ENCODE measurements at regions not wholly inside any gene's neighbourhood (a gene's known extent, or its start where the extent isn't known, plus 50 kb on each side); places are given as distances from the start of the nearest gene placed in this dataset.

- H3K9me3 Mint-ChIP-seq: peaks cover 35% of the 10 kb centered on the region
- H3K4me3 Mint-ChIP-seq: no peak overlapping the region
- Histone ChIP-seq H3K4me3 (ENCODE audit: low read length) (peak overlapping the region; percentile 36), H3K27ac (ENCODE audit: low read depth, low read length) (no peak overlapping the region), H3K9ac (ENCODE audit: extremely low read depth, low read length, poor library complexity, severe bottlenecking) (no peak overlapping the region), H3K36me3 (ENCODE audit: control insufficient read depth, insufficient read depth, low read length) (peaks cover 8% of the 10 kb centered on the region), H3K27me3 (ENCODE audit: control insufficient read depth, insufficient read depth, low read length, poor library complexity, severe bottlenecking) (no peaks in the 10 kb centered on the region), H3K4me1 (ENCODE audit: control insufficient read depth, insufficient read depth, low read length) (peaks cover 22% of the 10 kb centered on the region), H3K9me3 (ENCODE audit: control insufficient read depth, low read length) (peaks cover 33% of the 10 kb centered on the region)
- TF ChIP-seq, protein P1, sequence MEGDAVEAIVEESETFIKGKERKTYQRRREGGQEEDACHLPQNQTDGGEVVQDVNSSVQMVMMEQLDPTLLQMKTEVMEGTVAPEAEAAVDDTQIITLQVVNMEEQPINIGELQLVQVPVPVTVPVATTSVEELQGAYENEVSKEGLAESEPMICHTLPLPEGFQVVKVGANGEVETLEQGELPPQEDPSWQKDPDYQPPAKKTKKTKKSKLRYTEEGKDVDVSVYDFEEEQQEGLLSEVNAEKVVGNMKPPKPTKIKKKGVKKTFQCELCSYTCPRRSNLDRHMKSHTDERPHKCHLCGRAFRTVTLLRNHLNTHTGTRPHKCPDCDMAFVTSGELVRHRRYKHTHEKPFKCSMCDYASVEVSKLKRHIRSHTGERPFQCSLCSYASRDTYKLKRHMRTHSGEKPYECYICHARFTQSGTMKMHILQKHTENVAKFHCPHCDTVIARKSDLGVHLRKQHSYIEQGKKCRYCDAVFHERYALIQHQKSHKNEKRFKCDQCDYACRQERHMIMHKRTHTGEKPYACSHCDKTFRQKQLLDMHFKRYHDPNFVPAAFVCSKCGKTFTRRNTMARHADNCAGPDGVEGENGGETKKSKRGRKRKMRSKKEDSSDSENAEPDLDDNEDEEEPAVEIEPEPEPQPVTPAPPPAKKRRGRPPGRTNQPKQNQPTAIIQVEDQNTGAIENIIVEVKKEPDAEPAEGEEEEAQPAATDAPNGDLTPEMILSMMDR (conservative IDR thresholded peaks at IDR 0.05): no peak
- H3K27ac Mint-ChIP-seq: no peak overlapping the region
- DNase-seq: no peak
- 84 to 93% methylated on average over 3 to 6 of the region's 6 CpGs for WGBS, 2 experiments (ENCODE audit: insufficient coverage in 1 of 2, insufficient read length in 1 of 2)
- H3K27me3 Mint-ChIP-seq (ENCODE audit: insufficient read depth): no peaks in the 10 kb centered on the region
- H3K4me1 Mint-ChIP-seq: peaks cover 27% of the 10 kb centered on the region
- H3K36me3 Mint-ChIP-seq (ENCODE audit: low read depth): peaks cover 7% of the 10 kb centered on the region
Measured at GRCh38 chr12:105850103-105850968, 288.4 kb downstream of the NUAK1 start.

DNA sequence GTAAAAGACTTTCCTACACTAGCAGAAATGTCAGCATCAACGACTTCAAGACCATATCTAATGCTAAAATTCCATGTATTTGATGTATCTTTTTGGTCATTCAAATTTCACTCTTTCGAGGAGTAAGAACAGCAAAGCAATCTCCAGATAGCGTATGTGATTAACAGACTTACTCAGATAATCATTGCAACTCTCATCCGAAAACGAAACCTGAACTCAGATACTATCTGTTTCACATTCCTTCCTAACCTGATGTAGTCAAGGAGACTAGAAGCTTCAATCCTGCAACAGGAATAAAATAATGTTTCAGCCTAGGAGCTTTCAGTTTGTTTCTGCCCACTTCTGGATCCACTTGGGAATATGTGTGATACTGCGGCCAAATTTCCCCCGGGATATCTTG is 286.3 kb downstream of the NUAK1 start:
- H3K4me3 Mint-ChIP-seq: no peak overlapping the region

DNA sequence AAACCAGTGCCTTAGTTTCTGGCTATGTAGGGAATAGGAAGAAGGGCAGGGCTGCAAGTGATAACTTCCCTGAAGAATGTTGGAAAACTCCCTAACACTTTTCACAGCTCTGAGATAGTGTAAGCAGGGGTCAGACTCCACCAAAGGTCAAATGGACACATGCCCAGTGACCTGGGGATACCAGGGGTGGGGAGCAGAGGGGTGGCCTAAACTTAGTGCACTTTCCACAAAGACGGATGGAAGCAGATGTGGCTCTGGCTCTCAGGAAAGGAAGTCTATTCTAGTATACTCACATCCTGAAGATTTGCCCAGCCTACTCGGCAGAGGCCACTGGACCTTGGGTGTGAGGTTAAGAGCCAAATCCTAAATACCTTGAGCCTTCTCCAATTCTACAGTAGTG is 285.8 kb downstream of the NUAK1 start:
- Histone ChIP-seq H3K36me3 (ENCODE audit: control insufficient read depth, insufficient read depth, low read length) (no peaks in the 10 kb centered on the region), H3K27me3 (ENCODE audit: control insufficient read depth, insufficient read depth, low read length, poor library complexity, severe bottlenecking) (no peaks in the 10 kb centered on the region), H3K27ac (ENCODE audit: low read depth, low read length) (no peak overlapping the region), H3K9ac (ENCODE audit: extremely low read depth, low read length, poor library complexity, severe bottlenecking) (no peak overlapping the region), H3K4me1 (ENCODE audit: control insufficient read depth, insufficient read depth, low read length) (peaks cover 18% of the 10 kb centered on the region), H3K4me3 (ENCODE audit: low read length) (no peak overlapping the region), H3K9me3 (ENCODE audit: control insufficient read depth, low read length) (peaks cover 11% of the 10 kb centered on the region)
- TF ChIP-seq, protein P1 (conservative IDR thresholded peaks at IDR 0.05): no peak
- Mint-ChIP-seq H3K27ac (no peak overlapping the region), H3K27me3 (ENCODE audit: insufficient read depth) (peaks cover 6% of the 10 kb centered on the region), H3K9me3 (peaks cover 13% of the 10 kb centered on the region), H3K4me1 (peaks cover 20% of the 10 kb centered on the region), H3K4me3 (no peak overlapping the region), H3K36me3 (ENCODE audit: low read depth) (peaks cover 7% of the 10 kb centered on the region)
- DNase-seq: no peak
- 100% methylated on average over 2 of the region's 2 CpGs; no CpG with 5 or more reads in 1 of the 2 experiments for WGBS, 2 experiments (ENCODE audit: insufficient coverage in 1 of 2, insufficient read length in 1 of 2)

More for the DNA sequence above, 286.3 kb downstream of the NUAK1 start:
- Histone ChIP-seq H3K27me3 (ENCODE audit: control insufficient read depth, insufficient read depth, low read length, poor library complexity, severe bottlenecking) (no peaks in the 10 kb centered on the region), H3K27ac (ENCODE audit: low read depth, low read length) (no peak overlapping the region), H3K9ac (ENCODE audit: extremely low read depth, low read length, poor library complexity, severe bottlenecking) (no peak overlapping the region), H3K9me3 (ENCODE audit: control insufficient read depth, low read length) (peaks cover 12% of the 10 kb centered on the region), H3K4me1 (ENCODE audit: control insufficient read depth, insufficient read depth, low read length) (peaks cover 22% of the 10 kb centered on the region), H3K36me3 (ENCODE audit: control insufficient read depth, insufficient read depth, low read length) (no peaks in the 10 kb centered on the region), H3K4me3 (ENCODE audit: low read length) (no peak overlapping the region)
- Mint-ChIP-seq H3K36me3 (ENCODE audit: low read depth) (peaks cover 7% of the 10 kb centered on the region), H3K27me3 (ENCODE audit: insufficient read depth) (peaks cover 4% of the 10 kb centered on the region), H3K9me3 (peaks cover 14% of the 10 kb centered on the region), H3K4me1 (peaks cover 24% of the 10 kb centered on the region), H3K27ac (no peak overlapping the region)
- TF ChIP-seq, protein P1 (conservative IDR thresholded peaks at IDR 0.05): no peak
- WGBS, 2 experiments (ENCODE audit: insufficient coverage in 1 of 2, insufficient read length in 1 of 2): 86 to 89% methylated on average over 7 of the region's 7 CpGs
- no peak for DNase-seq

Data from endodermal cell (in vitro differentiated cells).